WTC11 (cell line): ENCODE measurements at regions not wholly inside any gene's neighbourhood (a gene's known extent, or its start where the extent isn't known, plus 50 kb on each side); places are given as distances from the start of the nearest gene placed in this dataset.

Experiments
- CBFB ChIP-seq: sonication (generic); formaldehyde crosslinking; IDR thresholded peaks from 2 replicates; pipeline ENCODE4 v1.8.1; 2022; ENCODE audit warnings: mild to moderate bottlenecking, low read depth, missing genetic modification reagents
- CREB1 ChIP-seq: sonication (generic); formaldehyde crosslinking; IDR thresholded peaks from 2 replicates; pipeline ENCODE4 v1.8.0; 2023; ENCODE audit warnings: mild to moderate bottlenecking, missing genetic modification reagents
- IRF1 ChIP-seq: sonication (generic); formaldehyde crosslinking; IDR thresholded peaks from 2 replicates; pipeline ENCODE4 v1.8.0; 2023; ENCODE audit warnings: missing genetic modification reagents
- KAT7 ChIP-seq: sonication (generic); formaldehyde crosslinking; IDR thresholded peaks from 2 replicates; pipeline ENCODE4 v1.8.1; 2023; ENCODE audit warnings: missing genetic modification reagents, mild to moderate bottlenecking, borderline replicate concordance
- MYBL2 ChIP-seq: sonication (generic); formaldehyde crosslinking; IDR thresholded peaks from 2 replicates; pipeline ENCODE4 v1.8.1; 2023; ENCODE audit warnings: mild to moderate bottlenecking, moderate library complexity, missing genetic modification reagents
- NR1H2 ChIP-seq: sonication (generic); formaldehyde crosslinking; IDR thresholded peaks from 2 replicates; pipeline ENCODE4 v1.9.0; 2021; ENCODE audit warnings: mild to moderate bottlenecking, moderate library complexity, missing genetic modification reagents
- SOX15 ChIP-seq: fragments of 250-450 bp; sonication (Bioruptor Pico); IDR thresholded peaks from 2 replicates; pipeline ENCODE4 v1.9.0; 2021; ENCODE audit warnings: mild to moderate bottlenecking
- TCF7 ChIP-seq: sonication (generic); formaldehyde crosslinking; IDR thresholded peaks from 2 replicates; pipeline ENCODE4 v1.8.0; 2022; ENCODE audit warnings: mild to moderate bottlenecking, low read depth, missing genetic modification reagents, moderate library complexity
- TP53 ChIP-seq: sonication (generic); formaldehyde crosslinking; IDR thresholded peaks from 2 replicates; pipeline ENCODE4 v1.8.1; 2023; ENCODE audit warnings: mild to moderate bottlenecking, missing genetic modification reagents
- USF1 ChIP-seq: sonication (generic); formaldehyde crosslinking; IDR thresholded peaks from 2 replicates; pipeline ENCODE4 v1.8.0; 2022; ENCODE audit warnings: mild to moderate bottlenecking, missing genetic modification reagents
- ZNF512 ChIP-seq: sonication (generic); formaldehyde crosslinking; IDR thresholded peaks from 2 replicates; pipeline ENCODE4 v1.8.1; 2022; ENCODE audit warnings: missing genetic modification reagents, borderline replicate concordance
- TF ChIP-seq, protein P1 (sequence below): fragments of 200-600 bp; IDR thresholded peaks from 2 replicates; pipeline ENCODE4 v1.8.0; 2022; ENCODE audit warnings: antibody characterized with exemption
- TF ChIP-seq, protein P2 (sequence below): sonication (generic); formaldehyde crosslinking; IDR thresholded peaks from 2 replicates; pipeline ENCODE4 v1.8.0; 2022; ENCODE audit warnings: mild to moderate bottlenecking, missing genetic modification reagents

GRCh38 chr1:79667166-79667565, 660.6 kb upstream of the ADGRL4 start:
- no peak for TF ChIP-seq KAT7 (CRISPR knock-in tag)
- TF ChIP-seq TCF7 (CRISPR knock-in tag), result no peak
- TF ChIP-seq, protein P1, sequence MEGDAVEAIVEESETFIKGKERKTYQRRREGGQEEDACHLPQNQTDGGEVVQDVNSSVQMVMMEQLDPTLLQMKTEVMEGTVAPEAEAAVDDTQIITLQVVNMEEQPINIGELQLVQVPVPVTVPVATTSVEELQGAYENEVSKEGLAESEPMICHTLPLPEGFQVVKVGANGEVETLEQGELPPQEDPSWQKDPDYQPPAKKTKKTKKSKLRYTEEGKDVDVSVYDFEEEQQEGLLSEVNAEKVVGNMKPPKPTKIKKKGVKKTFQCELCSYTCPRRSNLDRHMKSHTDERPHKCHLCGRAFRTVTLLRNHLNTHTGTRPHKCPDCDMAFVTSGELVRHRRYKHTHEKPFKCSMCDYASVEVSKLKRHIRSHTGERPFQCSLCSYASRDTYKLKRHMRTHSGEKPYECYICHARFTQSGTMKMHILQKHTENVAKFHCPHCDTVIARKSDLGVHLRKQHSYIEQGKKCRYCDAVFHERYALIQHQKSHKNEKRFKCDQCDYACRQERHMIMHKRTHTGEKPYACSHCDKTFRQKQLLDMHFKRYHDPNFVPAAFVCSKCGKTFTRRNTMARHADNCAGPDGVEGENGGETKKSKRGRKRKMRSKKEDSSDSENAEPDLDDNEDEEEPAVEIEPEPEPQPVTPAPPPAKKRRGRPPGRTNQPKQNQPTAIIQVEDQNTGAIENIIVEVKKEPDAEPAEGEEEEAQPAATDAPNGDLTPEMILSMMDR, result no peak
- TF ChIP-seq, protein P2, sequence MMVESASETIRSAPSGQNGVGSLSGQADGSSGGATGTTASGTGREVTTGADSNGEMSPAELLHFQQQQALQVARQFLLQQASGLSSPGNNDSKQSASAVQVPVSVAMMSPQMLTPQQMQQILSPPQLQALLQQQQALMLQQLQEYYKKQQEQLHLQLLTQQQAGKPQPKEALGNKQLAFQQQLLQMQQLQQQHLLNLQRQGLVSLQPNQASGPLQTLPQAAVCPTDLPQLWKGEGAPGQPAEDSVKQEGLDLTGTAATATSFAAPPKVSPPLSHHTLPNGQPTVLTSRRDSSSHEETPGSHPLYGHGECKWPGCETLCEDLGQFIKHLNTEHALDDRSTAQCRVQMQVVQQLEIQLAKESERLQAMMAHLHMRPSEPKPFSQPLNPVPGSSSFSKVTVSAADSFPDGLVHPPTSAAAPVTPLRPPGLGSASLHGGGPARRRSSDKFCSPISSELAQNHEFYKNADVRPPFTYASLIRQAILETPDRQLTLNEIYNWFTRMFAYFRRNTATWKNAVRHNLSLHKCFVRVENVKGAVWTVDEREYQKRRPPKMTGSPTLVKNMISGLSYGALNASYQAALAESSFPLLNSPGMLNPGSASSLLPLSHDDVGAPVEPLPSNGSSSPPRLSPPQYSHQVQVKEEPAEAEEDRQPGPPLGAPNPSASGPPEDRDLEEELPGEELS (CRISPR knock-in tag), result no peak
- no peak for TF ChIP-seq TP53 (CRISPR knock-in tag)
- TF ChIP-seq NR1H2 (CRISPR knock-in tag), result no peak
- TF ChIP-seq CBFB (CRISPR knock-in tag), result no peak
- no peak for TF ChIP-seq USF1 (CRISPR knock-in tag)
- no peak for TF ChIP-seq MYBL2 (CRISPR knock-in tag)
- no peak for TF ChIP-seq IRF1 (CRISPR knock-in tag)
- no peak for TF ChIP-seq CREB1
- no peak for TF ChIP-seq ZNF512 (CRISPR knock-in tag)
- no peak for TF ChIP-seq SOX15 (CRISPR knock-in tag)
